NCI-H82 treated with DMSO at 0.1 percent for 48 hours (cell line): ENCODE measurements at regions not wholly inside any gene's neighbourhood (a gene's known extent, or its start where the extent isn't known, plus 50 kb on each side); places are given as distances from the start of the nearest gene placed in this dataset.

ENCODE experiments used
- DNase-seq: peaks from one replicate; lab custom pipeline; 2025; ENCODE audit not compliant: unreplicated experiment; lab: John Stamatoyannopoulos, UW

- no peak for DNase-seq
These were observed 329.1 kb upstream of the ROBO1 start for GRCh38 chr3:80096909-80097308.

GRCh38 chr3:80094589-80094988 is 326.8 kb upstream of the ROBO1 start:
- DNase-seq = no peak

- DNase-seq = no peak
These were observed 320.0 kb upstream of the ROBO1 start for GRCh38 chr3:80087767-80088166.

- DNase-seq = no peak
These were observed 318.6 kb upstream of the ROBO1 start for GRCh38 chr3:80086426-80086825.

GRCh38 chr3:80079886-80080285 is 312.1 kb upstream of the ROBO1 start:
- DNase-seq = no peak

- no peak for DNase-seq
These were observed 300.7 kb upstream of the ROBO1 start for GRCh38 chr3:80068459-80068858.

- no peak for DNase-seq
These were observed 295.7 kb upstream of the ROBO1 start for GRCh38 chr3:80063535-80063934.

GRCh38 chr3:80060664-80061063 is 292.9 kb upstream of the ROBO1 start:
- no peak for DNase-seq

GRCh38 chr3:80055306-80055705 is 287.5 kb upstream of the ROBO1 start:
- peak; percentile 61 for DNase-seq

- DNase-seq = no peak
These were observed 284.5 kb upstream of the ROBO1 start for GRCh38 chr3:80052271-80052670.

GRCh38 chr3:80051602-80051962 is 283.8 kb upstream of the ROBO1 start:
- no peak for DNase-seq

- no peak for DNase-seq
These were observed 283.2 kb upstream of the ROBO1 start for GRCh38 chr3:80050826-80051601.

GRCh38 chr3:80043226-80043625 is 275.4 kb upstream of the ROBO1 start:
- DNase-seq = no peak

- no peak for DNase-seq
These were observed 272.3 kb upstream of the ROBO1 start for GRCh38 chr3:80040067-80040466.

- no peak for DNase-seq
These were observed 268.4 kb upstream of the ROBO1 start for GRCh38 chr3:80036176-80036575.

GRCh38 chr3:80035021-80035420 is 267.2 kb upstream of the ROBO1 start:
- DNase-seq = no peak

- no peak for DNase-seq
These were observed 255.2 kb upstream of the ROBO1 start for GRCh38 chr3:80023010-80023409.

- no peak for DNase-seq
These were observed 250.6 kb upstream of the ROBO1 start for GRCh38 chr3:80018375-80018774.

- DNase-seq = no peak
These were observed 249.6 kb upstream of the ROBO1 start for GRCh38 chr3:80017369-80017768.

GRCh38 chr3:80014576-80014975 is 246.8 kb upstream of the ROBO1 start:
- no peak for DNase-seq

GRCh38 chr3:80010021-80010571 is 242.3 kb upstream of the ROBO1 start:
- DNase-seq = no peak

- no peak for DNase-seq
These were observed 239.7 kb upstream of the ROBO1 start for GRCh38 chr3:80007522-80007921.

- no peak for DNase-seq
These were observed 238.5 kb upstream of the ROBO1 start for GRCh38 chr3:80006315-80006714.
